GM23338 (cell line): ENCODE measurements at regions not wholly inside any gene's neighbourhood (a gene's known extent, or its start where the extent isn't known, plus 50 kb on each side); places are given as distances from the start of the nearest gene placed in this dataset.

Experiments used
- ATAC-seq: fragments of 200-7000 bp; cut with Tn5 transposase; 3 replicates; pipeline ENCODE4 v1.9.1; 2020
- DNase-seq: peaks from one replicate; pipeline ENCODE4 v3.0.0-alpha.2; 2015; ENCODE audit warnings: low spot score
- H2AFZ ChIP-seq: fragments of 200-600 bp; sonication (generic); 2 replicates; pipeline ENCODE4 v1.8.0; 2016; ENCODE audit warnings: antibody characterized with exemption, mild to moderate bottlenecking, moderate library complexity
- H3F3A ChIP-seq: fragments of 200-600 bp; sonication (generic); replicated peaks from 2 replicates; pipeline ENCODE4 v1.8.0; 2017; ENCODE audit warnings: antibody characterized with exemption, mixed run types, low read depth
- H3K27ac ChIP-seq: fragments of 200-600 bp; sonication (generic); 2 replicates; pipeline ENCODE4 v1.6.1; 2016; ENCODE audit warnings: low read depth
- H3K27me3 ChIP-seq: fragments of 200-600 bp; sonication (generic); 2 replicates; pipeline ENCODE4 v1.8.0; 2016; ENCODE audit warnings: mild to moderate bottlenecking, mixed run types, moderate library complexity; ENCODE audit not compliant: insufficient read depth
- H3K36me3 ChIP-seq: fragments of 200-600 bp; sonication (generic); 2 replicates; pipeline ENCODE4 v1.8.0; 2016; ENCODE audit warnings: mild to moderate bottlenecking; ENCODE audit not compliant: insufficient read depth
- H3K4me1 ChIP-seq: fragments of 200-600 bp; sonication (generic); 2 replicates; pipeline ENCODE4 v1.8.0; 2016; ENCODE audit warnings: mild to moderate bottlenecking, moderate library complexity; ENCODE audit not compliant: insufficient read depth
- H3K4me2 ChIP-seq: fragments of 200-600 bp; sonication (generic); 2 replicates; pipeline ENCODE4 v1.7.1; 2017; ENCODE audit warnings: mixed run types
- H3K4me3 ChIP-seq: fragments of 200-600 bp; sonication (generic); 2 replicates; pipeline ENCODE4 v1.6.1; 2016; ENCODE audit warnings: mixed run types
- H3K79me2 ChIP-seq: fragments of 200-600 bp; sonication (generic); replicated peaks from 2 replicates; pipeline ENCODE4 v1.8.0; 2017; ENCODE audit warnings: mild to moderate bottlenecking; ENCODE audit not compliant: insufficient read depth
- H3K9me2 ChIP-seq: fragments of 200-600 bp; sonication (generic); 2 replicates; pipeline ENCODE4 v1.8.0; 2017; ENCODE audit not compliant: insufficient read depth
- H4K20me1 ChIP-seq: fragments of 200-600 bp; sonication (generic); replicated peaks from 2 replicates; pipeline ENCODE4 v1.8.0; 2017; ENCODE audit warnings: mild to moderate bottlenecking; ENCODE audit not compliant: insufficient read depth
- H3K27ac Mint-ChIP-seq: 2 replicates; pipeline ENCODE4 v1.8.0; 2020; ENCODE audit warnings: inconsistent platforms, mild to moderate bottlenecking, moderate library complexity, mixed read lengths
- H3K27me3 Mint-ChIP-seq: 3 replicates; pipeline ENCODE4 v1.8.0; 2022; ENCODE audit warnings: low read depth, mild to moderate bottlenecking, moderate library complexity, mixed read lengths, inconsistent platforms; ENCODE audit not compliant: insufficient read depth, poor library complexity
- H3K36me3 Mint-ChIP-seq: 3 replicates; pipeline ENCODE4 v1.8.0; 2021; ENCODE audit warnings: low read depth, mild to moderate bottlenecking, inconsistent platforms, moderate library complexity, mixed read lengths
- H3K4me1 Mint-ChIP-seq: 3 replicates; pipeline ENCODE4 v1.8.0; 2020; ENCODE audit warnings: mild to moderate bottlenecking, inconsistent platforms, mixed read lengths
- H3K4me3 Mint-ChIP-seq: 3 replicates; pipeline ENCODE4 v1.8.0; 2021; ENCODE audit warnings: moderate library complexity, mild to moderate bottlenecking, inconsistent platforms, mixed read lengths
- H3K9me3 Mint-ChIP-seq: 3 replicates; pipeline ENCODE4 v1.8.0; 2020; ENCODE audit warnings: moderate library complexity, mild to moderate bottlenecking, inconsistent platforms, mixed read lengths
- CREB1 ChIP-seq: fragments of 250-450 bp; sonication (Bioruptor Pico); IDR thresholded peaks from 2 replicates; pipeline ENCODE4 v1.5.0; 2020; ENCODE audit warnings: low read depth, mild to moderate bottlenecking, moderate library complexity
- CTCF ChIP-seq, 2 experiments: fragments of 200-600 bp in 1 of 2; sonication (generic) in 1 of 2; conservative IDR thresholded peaks; 2 replicates each; pipeline versions ENCODE4 v1.5.1 to v1.6.1; 2016 to 2017; ENCODE audit warnings: antibody characterized with exemption in 2 of 2, low read depth in 2 of 2, mild to moderate bottlenecking in 2 of 2, moderate library complexity in 1 of 2
- ETS1 ChIP-seq: IDR thresholded peaks from 2 replicates; pipeline ENCODE4 v1.6.1; 2016; ENCODE audit warnings: antibody characterized with exemption
- EZH2 ChIP-seq: fragments of 200-600 bp; sonication (generic); IDR thresholded peaks from one replicate; pipeline ENCODE4 v1.8.0; 2017; ENCODE audit warnings: antibody characterized with exemption, mild to moderate bottlenecking, low read depth; ENCODE audit not compliant: unreplicated experiment
- EZH2phosphoT487 ChIP-seq: fragments of 200-600 bp; sonication (generic); IDR thresholded peaks from one replicate; pipeline ENCODE4 v1.8.1; 2018; ENCODE audit warnings: antibody characterized with exemption; ENCODE audit not compliant: unreplicated experiment
- JUNB ChIP-seq: IDR thresholded peaks from one replicate; pipeline ENCODE4 v1.6.1; 2016; ENCODE audit warnings: antibody characterized with exemption; ENCODE audit not compliant: unreplicated experiment
- NANOG ChIP-seq: IDR thresholded peaks from 2 replicates; pipeline ENCODE4 v1.6.1; 2016; ENCODE audit warnings: antibody characterized with exemption, borderline replicate concordance
- POLR2AphosphoS5 ChIP-seq: IDR thresholded peaks from 2 replicates; pipeline ENCODE4 v1.6.1; 2016; ENCODE audit warnings: antibody characterized with exemption, low read depth
- REST ChIP-seq: IDR thresholded peaks from one replicate; pipeline ENCODE4 v1.6.1; 2018; ENCODE audit warnings: antibody characterized with exemption; ENCODE audit not compliant: unreplicated experiment
- STAT1 ChIP-seq: IDR thresholded peaks from one replicate; pipeline ENCODE4 v1.6.1; 2016; ENCODE audit warnings: antibody characterized with exemption; ENCODE audit not compliant: unreplicated experiment
- ZNF114 ChIP-seq: fragments of 250-450 bp; sonication (Bioruptor Pico); IDR thresholded peaks from 2 replicates; pipeline ENCODE4 v1.5.0; 2020; ENCODE audit warnings: mild to moderate bottlenecking, moderate library complexity
- ZNF331 ChIP-seq: fragments of 250-450 bp; sonication (Bioruptor Pico); IDR thresholded peaks from 2 replicates; pipeline ENCODE4 v1.5.0; 2020; ENCODE audit warnings: low read depth, mild to moderate bottlenecking, moderate library complexity
- ZNF462 ChIP-seq: fragments of 250-450 bp; sonication (Bioruptor Pico); IDR thresholded peaks from 2 replicates; pipeline ENCODE4 v1.5.0; 2020; ENCODE audit warnings: mild to moderate bottlenecking, moderate library complexity

DNA sequence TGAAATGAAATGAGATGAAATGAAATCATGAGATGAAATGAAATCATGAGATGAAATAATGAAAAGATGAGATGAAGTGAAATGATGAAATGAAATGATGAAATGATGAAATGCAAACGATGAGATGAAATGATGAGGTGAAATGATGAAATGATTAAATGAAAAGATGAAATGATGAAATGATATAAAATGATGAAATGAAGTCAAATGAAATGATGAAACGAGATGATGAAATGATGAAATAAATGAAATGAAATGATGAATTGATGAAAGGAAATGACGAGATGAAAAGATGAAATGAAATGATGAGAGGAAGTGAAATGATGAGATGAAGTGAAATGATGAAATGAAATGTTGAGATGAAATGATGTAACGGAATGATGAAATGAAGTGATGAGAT is 595.6 kb downstream of the TP53TG3F start:
- no peaks in the 10 kb centered on the region; the same call in 1 of the 2 replicates for H3K36me3 ChIP-seq
- no peak overlapping the region for H3K4me3 ChIP-seq
- no peaks in the 10 kb centered on the region for H3K27me3 ChIP-seq
- H3K79me2 ChIP-seq: no peaks in the 10 kb centered on the region
- H3K9me2 ChIP-seq: no peaks in the 10 kb centered on the region
- no peaks in the 10 kb centered on the region for H4K20me1 ChIP-seq
- ATAC-seq: no peak
- no peak overlapping the region for H3K4me2 ChIP-seq
- Mint-ChIP-seq H3K27ac (no peak overlapping the region), H3K36me3 (peaks cover 31% of the 10 kb centered on the region), H3K4me3 (no peak overlapping the region), H3K9me3 (peaks cover 77% of the 10 kb centered on the region), H3K27me3 (peaks cover 14% of the 10 kb centered on the region), H3K4me1 (no peaks in the 10 kb centered on the region)
- H2AFZ ChIP-seq: no peak overlapping the region
- DNase-seq: no peak
- TF ChIP-seq ZNF462 (CRISPR knock-in tag): no peak
- TF ChIP-seq CREB1 (CRISPR knock-in tag): no peak
- TF ChIP-seq ZNF331 (CRISPR knock-in tag): no peak
- no peak for TF ChIP-seq REST
- TF ChIP-seq STAT1: no peak
- no peak for TF ChIP-seq NANOG
- TF ChIP-seq ETS1: no peak
- TF ChIP-seq ZNF114 (CRISPR knock-in tag): no peak
- TF ChIP-seq EZH2phosphoT487: no peak
- TF ChIP-seq JUNB: no peak
- TF ChIP-seq CTCF (conservative IDR thresholded peaks at IDR 0.05; ENCODE audit: low read depth in 2 of 2): no peak
- TF ChIP-seq POLR2AphosphoS5: no peak
- TF ChIP-seq EZH2: no peak
- H3K4me1 ChIP-seq: no peaks in the 10 kb centered on the region
- H3F3A ChIP-seq: no peaks in the 10 kb centered on the region
- no peak overlapping the region for H3K27ac ChIP-seq
